Breast epithelium (tissue), 4 donors: ENCODE measurements at regions not wholly inside any gene's neighbourhood (a gene's known extent, or its start where the extent isn't known, plus 50 kb on each side); places are given as distances from the start of the nearest gene placed in this dataset.

Experiments used
- DNase-seq, 2 donors: peaks; one replicate each; pipeline ENCODE4 v3.0.0-alpha.2; 2019; ENCODE audit warnings: low spot score in 2 of 2
- H3K27ac ChIP-seq, 2 donors: fragments of 200-600 bp; sonication (generic) in 1 of 2; one replicate each; pipeline ENCODE4 v1.5.1; 2016 to 2019; ENCODE audit warnings: mild to moderate bottlenecking in 1 of 2
- H3K27me3 ChIP-seq, 2 donors: fragments of 200-600 bp; sonication (generic) in 1 of 2; one replicate each; pipeline versions ENCODE4 v1.5.1 to v1.6.0; 2017 to 2019; ENCODE audit warnings: control low read depth in 1 of 2, mild to moderate bottlenecking in 1 of 2
- H3K36me3 ChIP-seq: fragments of 200-600 bp; one replicate; pipeline ENCODE4 v1.5.1; 2019
- H3K4me1 ChIP-seq, 2 donors: fragments of 200-600 bp; sonication (generic); one replicate each; pipeline ENCODE4 v1.5.1; 2016 to 2019; ENCODE audit warnings: control low read depth in 1 of 2
- H3K4me3 ChIP-seq, 3 donors: fragments of 200-600 bp; sonication (generic); 1 replicate in 2 of 3; 2 replicates in 1 of 3; pipeline ENCODE4 v1.5.1; 2016 to 2019; ENCODE audit warnings: mild to moderate bottlenecking in 3 of 3, moderate library complexity in 2 of 3
- H3K9me3 ChIP-seq, 2 donors: fragments of 200-600 bp; sonication (generic) in 1 of 2; one replicate each; pipeline ENCODE4 v1.5.1; 2016 to 2019; ENCODE audit warnings: control low read depth in 1 of 2
- CTCF ChIP-seq, 3 donors: fragments of 450-650 bp; IDR thresholded peaks; one replicate each; pipeline ENCODE4 v1.5.1; 2016 to 2017; ENCODE audit warnings: antibody characterized with exemption in 3 of 3, mild to moderate bottlenecking in 3 of 3, moderate library complexity in 3 of 3
- POLR2A ChIP-seq: fragments of 450-650 bp; IDR thresholded peaks from one replicate; pipeline ENCODE4 v1.6.1; 2016; ENCODE audit warnings: antibody characterized with exemption, mild to moderate bottlenecking, moderate library complexity
- POLR2AphosphoS5 ChIP-seq, 3 donors: sonication (generic); formaldehyde crosslinking; IDR thresholded peaks; one replicate each; pipeline ENCODE4 v1.6.1; 2017; ENCODE audit warnings: antibody characterized with exemption in 3 of 3
- intact Hi-C: fragments of 100-400 bp; cut with DNase I; formaldehyde crosslinking; loops from one replicate; pipeline ENCODE4 v1.15.1; 2023; ENCODE audit warnings: low total_unique reads

- H3K36me3 ChIP-seq: no peaks in the 10 kb centered on the region
Measured at GRCh38 chr15:39247574-39247973, 333.3 kb upstream of the THBS1 start.

GRCh38 chr15:39248204-39248603, 332.7 kb upstream of the THBS1 start:
- DNase-seq: no peak
- TF ChIP-seq POLR2AphosphoS5 (IDR thresholded peaks at IDR 0.05) (no peak), CTCF (IDR thresholded peaks at IDR 0.05) (no peak)
- intact Hi-C loops: no loop called here
- peak overlapping the region in 1 of 2 donors; percentile 41 for H3K27ac ChIP-seq
- H3K4me1 ChIP-seq: no peaks in the 10 kb centered on the region
- H3K27me3 ChIP-seq: no peaks in the 10 kb centered on the region
- H3K36me3 ChIP-seq: no peaks in the 10 kb centered on the region
- no peak overlapping the region for H3K4me3 ChIP-seq
- H3K9me3 ChIP-seq: no peaks in the 10 kb centered on the region

More at GRCh38 chr15:39247574-39247973, 333.3 kb upstream of the THBS1 start:
- no peaks in the 10 kb centered on the region for H3K27me3 ChIP-seq
- H3K4me3 ChIP-seq: no peak overlapping the region
- no peaks in the 10 kb centered on the region for H3K9me3 ChIP-seq
- DNase-seq: no peak
- no peak overlapping the region for H3K27ac ChIP-seq
- no peaks in the 10 kb centered on the region for H3K4me1 ChIP-seq
- intact Hi-C loops: no loop called here
- no peak for TF ChIP-seq POLR2AphosphoS5 (IDR thresholded peaks at IDR 0.05)
- no peak for TF ChIP-seq POLR2A
- TF ChIP-seq CTCF (IDR thresholded peaks at IDR 0.05): no peak

- Histone ChIP-seq H3K36me3 (no peaks in the 10 kb centered on the region), H3K27ac (no peak overlapping the region), H3K4me3 (no peak overlapping the region), H3K27me3 (no peaks in the 10 kb centered on the region), H3K4me1 (no peaks in the 10 kb centered on the region), H3K9me3 (no peaks in the 10 kb centered on the region)
- intact Hi-C loops: no loop called here
- TF ChIP-seq POLR2A (no peak), CTCF (IDR thresholded peaks at IDR 0.05) (no peak), POLR2AphosphoS5 (IDR thresholded peaks at IDR 0.05) (no peak)
- DNase-seq: no peak
Measured at GRCh38 chr15:39250001-39250400, 330.9 kb upstream of the THBS1 start.

- Histone ChIP-seq H3K4me1 (no peaks in the 10 kb centered on the region), H3K27me3 (no peaks in the 10 kb centered on the region), H3K36me3 (no peaks in the 10 kb centered on the region), H3K9me3 (no peaks in the 10 kb centered on the region), H3K4me3 (no peak overlapping the region), H3K27ac (no peak overlapping the region)
- intact Hi-C loops: no loop called here
- TF ChIP-seq POLR2AphosphoS5 (IDR thresholded peaks at IDR 0.05) (no peak), CTCF (IDR thresholded peaks at IDR 0.05) (no peak), POLR2A (no peak)
- no peak for DNase-seq
Measured at GRCh38 chr15:39250460-39251186, 330.3 kb upstream of the THBS1 start.

- no peak overlapping the region for H3K27ac ChIP-seq
Measured at GRCh38 chr15:39251413-39252133, 329.3 kb upstream of the THBS1 start.

More at GRCh38 chr15:39251413-39252133, 329.3 kb upstream of the THBS1 start:
- H3K27me3 ChIP-seq: no peaks in the 10 kb centered on the region
- no peaks in the 10 kb centered on the region for H3K4me1 ChIP-seq
- no peak overlapping the region for H3K4me3 ChIP-seq
- no peak for DNase-seq
- no peaks in the 10 kb centered on the region for H3K9me3 ChIP-seq
- no peaks in the 10 kb centered on the region for H3K36me3 ChIP-seq
- intact Hi-C loops: no loop called here
- TF ChIP-seq POLR2AphosphoS5 (IDR thresholded peaks at IDR 0.05) (no peak), POLR2A (no peak), CTCF (IDR thresholded peaks at IDR 0.05) (no peak)
